ENCODE measurements at regions not wholly inside any gene's neighbourhood (a gene's known extent, or its start where the extent isn't known, plus 50 kb on each side); places are given as distances from the start of the nearest gene placed in this dataset.
A peak's percentile ranks its signal among the peaks of the same experiment; 100 is the strongest.
"Not testable (repeated sequence)": the region's sequence is repeated elsewhere in the genome, so short reads cannot be mapped to it uniquely, and the experiment has no call there.

GRCh38 chr16:86738322-86738721, 160.0 kb downstream of the FOXL1 start:
- DNase-seq (ENCODE audit: low read depth in 2 of 3, low spot score in 2 of 3): not testable (repeated sequence)

GRCh38 chr16:86739178-86739577, 160.8 kb downstream of the FOXL1 start:
- no peak for DNase-seq (ENCODE audit: low read depth in 2 of 3, low spot score in 2 of 3)

- no peak for DNase-seq (ENCODE audit: low read depth in 2 of 3, low spot score in 2 of 3)
These were observed 161.5 kb downstream of the FOXL1 start for GRCh38 chr16:86739808-86740207.

- DNase-seq (ENCODE audit: low read depth in 2 of 3, low spot score in 2 of 3): no peak
These were observed 161.9 kb downstream of the FOXL1 start for GRCh38 chr16:86740298-86740697.

GRCh38 chr16:86740906-86741799, 162.8 kb downstream of the FOXL1 start:
- peak in 2 of 3 donors; percentile 40 to 42 for DNase-seq (ENCODE audit: low read depth in 2 of 3, low spot score in 2 of 3)

- DNase-seq (ENCODE audit: low read depth in 2 of 3, low spot score in 2 of 3): no peak
These were observed 169.4 kb downstream of the FOXL1 start for GRCh38 chr16:86747761-86748160.

GRCh38 chr16:86748652-86749051, 170.3 kb downstream of the FOXL1 start:
- DNase-seq (ENCODE audit: low read depth in 2 of 3, low spot score in 2 of 3): no peak

GRCh38 chr16:86751076-86752030, 173.0 kb downstream of the FOXL1 start:
- no peak for DNase-seq (ENCODE audit: low read depth in 2 of 3, low spot score in 2 of 3)

- no peak for DNase-seq (ENCODE audit: low read depth in 2 of 3, low spot score in 2 of 3)
These were observed 174.3 kb downstream of the FOXL1 start for GRCh38 chr16:86752582-86753175.

GRCh38 chr16:86753399-86753798, 175.1 kb downstream of the FOXL1 start:
- no peak for DNase-seq (ENCODE audit: low read depth in 2 of 3, low spot score in 2 of 3)

GRCh38 chr16:86755571-86756006, 177.2 kb downstream of the FOXL1 start:
- no peak for DNase-seq (ENCODE audit: low read depth in 2 of 3, low spot score in 2 of 3)

GRCh38 chr16:86756882-86757703, 178.7 kb downstream of the FOXL1 start:
- peak in 1 of 3 donors; percentile 17 for DNase-seq (ENCODE audit: low read depth in 2 of 3, low spot score in 2 of 3)

- DNase-seq (ENCODE audit: low read depth in 2 of 3, low spot score in 2 of 3): no peak
These were observed 179.3 kb downstream of the FOXL1 start for GRCh38 chr16:86757704-86758040.

- no peak for DNase-seq (ENCODE audit: low read depth in 2 of 3, low spot score in 2 of 3)
These were observed 180.6 kb downstream of the FOXL1 start for GRCh38 chr16:86758932-86759331.

GRCh38 chr16:86761111-86762031, 183.0 kb downstream of the FOXL1 start:
- peak; percentile 2 to 54 (median 52) for DNase-seq (ENCODE audit: low read depth in 2 of 3, low spot score in 2 of 3)

GRCh38 chr16:86762095-86762494, 183.7 kb downstream of the FOXL1 start:
- DNase-seq (ENCODE audit: low read depth in 2 of 3, low spot score in 2 of 3): no peak

- no peak for DNase-seq (ENCODE audit: low read depth in 2 of 3, low spot score in 2 of 3)
These were observed 185.5 kb downstream of the FOXL1 start for GRCh38 chr16:86763819-86764218.

- DNase-seq (ENCODE audit: low read depth in 2 of 3, low spot score in 2 of 3): no peak
These were observed 186.2 kb downstream of the FOXL1 start for GRCh38 chr16:86764551-86764950.

- no peak for DNase-seq (ENCODE audit: low read depth in 2 of 3, low spot score in 2 of 3)
These were observed 187.2 kb downstream of the FOXL1 start for GRCh38 chr16:86765389-86766026.
